Natural killer cell treated with Interleukin-12 subunit alpha and Interleukin-12 subunit beta and Interleukin-15 and Interleukin-18, amount 100 ng/mL, for 72 hours (primary cell): ENCODE measurements at regions not wholly inside any gene's neighbourhood (a gene's known extent, or its start where the extent isn't known, plus 50 kb on each side); places are given as distances from the start of the nearest gene placed in this dataset.
"Not testable (repeated sequence)": the region's sequence is repeated elsewhere in the genome, so short reads cannot be mapped to it uniquely, and the experiment has no call there.

Source experiments
- ATAC-seq, 2 donors: fragments of 150-1000 bp; cut with Tn5 transposase in 1 of 2; sonication (Bioruptor Pico), chemical (Tn5 transposase) in 1 of 2; 2 replicates each; pipeline ENCODE4 v1.10.0; 2021
- DNase-seq: peaks from one replicate; pipeline ENCODE4 v3.0.0; 2022; ENCODE audit warnings: low spot score
- H3K27ac Mint-ChIP-seq, 2 donors: 1 replicate in 1 of 2; 2 replicates in 1 of 2; pipeline ENCODE4 v1.8.0; 2022; ENCODE audit warnings: mixed read lengths in 2 of 2, mild to moderate bottlenecking in 1 of 2, moderate library complexity in 1 of 2
- H3K27me3 Mint-ChIP-seq, 2 donors: 1 replicate in 1 of 2; 2 replicates in 1 of 2; pipeline ENCODE4 v1.8.0; 2022; ENCODE audit warnings: mixed read lengths in 2 of 2
- H3K36me3 Mint-ChIP-seq: one replicate; pipeline ENCODE4 v1.8.0; 2022; ENCODE audit warnings: mixed read lengths
- H3K4me1 Mint-ChIP-seq, 2 donors: 1 replicate in 1 of 2; 2 replicates in 1 of 2; pipeline ENCODE4 v1.8.0; 2022; ENCODE audit warnings: low read depth in 2 of 2, mixed read lengths in 2 of 2, mild to moderate bottlenecking in 1 of 2
- H3K4me3 Mint-ChIP-seq: one replicate; pipeline ENCODE4 v1.8.0; 2022; ENCODE audit warnings: mixed read lengths
- H3K9me3 Mint-ChIP-seq: 2 replicates; pipeline ENCODE4 v1.8.0; 2022; ENCODE audit warnings: mixed read lengths

DNA sequence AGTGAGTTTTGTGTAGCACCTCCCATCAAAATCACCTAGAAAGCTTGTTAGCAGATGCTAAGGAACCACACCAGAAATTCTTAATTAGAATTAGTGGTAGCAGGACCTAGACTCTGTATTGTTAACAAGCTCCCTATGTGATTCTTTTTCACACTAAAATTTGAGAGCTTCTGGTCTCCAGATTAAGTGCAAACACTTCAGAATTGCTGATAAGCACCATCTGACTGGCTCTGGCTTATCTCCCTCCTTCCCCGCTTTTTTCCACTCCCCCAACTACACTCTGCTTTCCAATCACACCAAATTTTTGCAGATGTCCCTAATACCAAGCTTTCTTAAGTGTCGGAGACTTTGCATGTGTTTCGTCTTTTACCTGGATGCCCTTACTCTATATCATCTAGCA, 410.1 kb upstream of the DPH6 start:
- Mint-ChIP-seq H3K36me3 (no peaks in the 10 kb centered on the region), H3K4me3 (no peak overlapping the region), H3K27ac (no peak overlapping the region), H3K9me3 (peaks cover 3% of the 10 kb centered on the region), H3K27me3 (no peaks in the 10 kb centered on the region), H3K4me1 (no peaks in the 10 kb centered on the region)
- DNase-seq (no peak), ATAC-seq (no peak)

- Mint-ChIP-seq H3K4me1 (no peaks in the 10 kb centered on the region), H3K9me3 (peaks cover 5% of the 10 kb centered on the region), H3K4me3 (no peak overlapping the region), H3K36me3 (no peaks in the 10 kb centered on the region), H3K27ac (no peak overlapping the region), H3K27me3 (no peaks in the 10 kb centered on the region)
- ATAC-seq (no peak), DNase-seq (no peak)
These were observed 412.1 kb upstream of the DPH6 start for GRCh38 chr15:35958021-35958420.

GRCh38 chr15:35958975-35959374, 413.0 kb upstream of the DPH6 start:
- Mint-ChIP-seq H3K4me3 (no peak overlapping the region), H3K27me3 (no peaks in the 10 kb centered on the region), H3K9me3 (peaks cover 5% of the 10 kb centered on the region), H3K36me3 (no peaks in the 10 kb centered on the region), H3K27ac (no peak overlapping the region), H3K4me1 (no peaks in the 10 kb centered on the region)
- ATAC-seq = no peak
- no peak for DNase-seq

GRCh38 chr15:35963326-35963725, 417.4 kb upstream of the DPH6 start:
- Mint-ChIP-seq H3K36me3 (no peaks in the 10 kb centered on the region), H3K4me1 (no peaks in the 10 kb centered on the region)

GRCh38 chr15:35966781-35967180, 420.8 kb upstream of the DPH6 start:
- no peaks in the 10 kb centered on the region for H3K4me1 Mint-ChIP-seq

More at GRCh38 chr15:35963326-35963725, 417.4 kb upstream of the DPH6 start:
- Mint-ChIP-seq H3K9me3 (peaks cover 9% of the 10 kb centered on the region), H3K27ac (no peak overlapping the region), H3K4me3 (no peak overlapping the region), H3K27me3 (no peaks in the 10 kb centered on the region)
- ATAC-seq (no peak), DNase-seq (no peak)

DNA sequence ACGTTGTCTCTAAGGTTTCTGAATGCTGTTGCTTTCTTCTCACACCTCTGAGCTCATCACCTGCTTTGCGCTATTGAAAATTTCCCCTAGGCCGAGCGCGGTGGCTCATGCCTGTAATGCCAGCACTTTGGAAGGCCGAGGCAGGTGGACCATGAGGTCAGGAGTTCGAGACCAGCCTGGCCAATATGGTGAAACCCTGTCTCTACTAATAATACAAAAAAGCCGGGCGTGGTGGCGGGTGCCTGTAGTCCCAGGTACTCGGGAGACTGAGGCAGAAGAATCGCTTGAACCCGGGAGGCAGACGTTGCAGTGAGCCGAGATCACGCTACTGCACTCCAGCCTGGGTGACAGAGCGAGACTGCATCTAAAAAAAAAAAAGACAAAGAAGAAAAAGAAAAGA, 422.0 kb upstream of the DPH6 start:
- not testable (repeated sequence) for H3K27me3 Mint-ChIP-seq, DNase-seq, H3K4me1 Mint-ChIP-seq, H3K9me3 Mint-ChIP-seq, H3K4me3 Mint-ChIP-seq, H3K27ac Mint-ChIP-seq, H3K36me3 Mint-ChIP-seq, ATAC-seq

More at GRCh38 chr15:35966781-35967180, 420.8 kb upstream of the DPH6 start:
- no peak for ATAC-seq
- Mint-ChIP-seq H3K36me3 (no peaks in the 10 kb centered on the region), H3K27ac (no peak overlapping the region), H3K9me3 (peaks cover 9% of the 10 kb centered on the region), H3K27me3 (no peaks in the 10 kb centered on the region), H3K4me3 (no peak overlapping the region)
- DNase-seq = no peak

DNA sequence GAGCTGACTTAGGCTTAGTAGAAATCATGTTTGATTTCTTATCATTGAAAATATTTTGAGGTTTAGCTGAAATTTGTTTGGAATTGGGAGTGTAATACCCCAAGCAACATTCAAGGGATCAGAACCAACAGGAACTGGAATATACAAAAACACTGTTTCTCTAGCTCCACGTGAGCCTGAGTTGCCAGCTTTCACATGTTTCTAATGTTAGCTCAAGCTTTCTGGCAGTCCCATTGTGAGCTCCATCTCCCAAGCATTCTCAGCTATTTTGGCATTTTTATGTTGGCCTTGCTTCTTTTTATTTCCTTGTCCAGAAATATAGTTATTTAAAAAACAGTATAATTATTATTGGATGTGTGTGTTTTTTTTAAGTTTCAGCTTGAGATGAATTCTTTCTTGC, 427.1 kb upstream of the DPH6 start:
- H3K36me3 Mint-ChIP-seq = no peaks in the 10 kb centered on the region
- ATAC-seq = no peak
- DNase-seq = no peak
- no peaks in the 10 kb centered on the region for H3K27me3 Mint-ChIP-seq
- H3K4me3 Mint-ChIP-seq = no peak overlapping the region
- H3K4me1 Mint-ChIP-seq = no peaks in the 10 kb centered on the region
- H3K9me3 Mint-ChIP-seq = peaks cover 8% of the 10 kb centered on the region
- H3K27ac Mint-ChIP-seq = no peak overlapping the region

DNA sequence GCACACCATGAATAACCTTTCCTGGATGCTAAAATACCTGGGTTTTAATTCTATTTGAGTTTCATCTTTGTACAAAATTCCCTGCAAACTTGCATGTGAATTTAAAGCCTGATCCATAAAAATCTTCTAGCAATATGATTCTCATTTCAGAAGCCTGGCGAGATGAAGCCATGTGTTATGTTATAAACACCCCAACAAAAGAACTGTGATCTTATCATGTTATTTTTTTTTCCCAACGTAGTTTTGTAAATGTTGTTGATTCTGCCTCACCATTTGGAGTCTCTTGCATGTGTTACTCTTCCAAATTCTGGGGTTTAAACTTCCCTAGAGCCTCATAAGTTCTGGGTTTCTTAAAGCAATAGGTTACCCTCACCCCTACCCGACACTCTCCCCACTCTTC, 428.1 kb upstream of the DPH6 start:
- H3K4me1 Mint-ChIP-seq = no peaks in the 10 kb centered on the region
- no peak overlapping the region for H3K27ac Mint-ChIP-seq
- peaks cover 8% of the 10 kb centered on the region for H3K9me3 Mint-ChIP-seq
- no peak overlapping the region for H3K4me3 Mint-ChIP-seq
- ATAC-seq (no peak), DNase-seq (no peak)
- no peaks in the 10 kb centered on the region for H3K36me3 Mint-ChIP-seq
- H3K27me3 Mint-ChIP-seq = no peaks in the 10 kb centered on the region

DNA sequence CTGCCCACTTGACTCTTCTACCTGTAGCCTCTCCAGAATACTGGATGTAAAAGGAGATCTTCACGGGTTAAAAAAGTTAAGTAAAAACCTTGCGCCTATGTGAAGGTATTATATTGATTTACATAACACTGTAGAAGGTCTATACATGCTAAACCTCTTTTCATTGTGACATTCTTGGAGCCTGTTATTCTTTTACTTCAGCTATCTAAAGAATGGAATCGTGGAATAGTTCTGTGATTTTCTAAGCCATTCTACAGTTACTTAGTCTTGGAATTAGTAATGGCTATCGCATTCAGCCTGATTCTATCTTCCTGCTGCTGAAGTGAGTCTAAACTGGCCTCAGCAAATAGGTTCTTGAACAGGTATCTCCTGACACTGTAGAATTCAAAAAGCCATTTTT, 430.0 kb upstream of the DPH6 start:
- H3K4me1 Mint-ChIP-seq = no peaks in the 10 kb centered on the region
- no peaks in the 10 kb centered on the region for H3K27me3 Mint-ChIP-seq
- H3K27ac Mint-ChIP-seq = no peak overlapping the region
- no peak overlapping the region for H3K4me3 Mint-ChIP-seq
- ATAC-seq (no peak), DNase-seq (no peak)
- H3K36me3 Mint-ChIP-seq = no peaks in the 10 kb centered on the region
- H3K9me3 Mint-ChIP-seq = peaks cover 8% of the 10 kb centered on the region

GRCh38 chr15:35979608-35980007, 433.6 kb upstream of the DPH6 start:
- no peaks in the 10 kb centered on the region for H3K27me3 Mint-ChIP-seq
- no peak overlapping the region for H3K27ac Mint-ChIP-seq
- H3K4me1 Mint-ChIP-seq = no peaks in the 10 kb centered on the region
- DNase-seq = no peak
- H3K36me3 Mint-ChIP-seq = no peaks in the 10 kb centered on the region
- H3K4me3 Mint-ChIP-seq = no peak overlapping the region
- peaks cover 6% of the 10 kb centered on the region for H3K9me3 Mint-ChIP-seq
- no peak for ATAC-seq

DNA sequence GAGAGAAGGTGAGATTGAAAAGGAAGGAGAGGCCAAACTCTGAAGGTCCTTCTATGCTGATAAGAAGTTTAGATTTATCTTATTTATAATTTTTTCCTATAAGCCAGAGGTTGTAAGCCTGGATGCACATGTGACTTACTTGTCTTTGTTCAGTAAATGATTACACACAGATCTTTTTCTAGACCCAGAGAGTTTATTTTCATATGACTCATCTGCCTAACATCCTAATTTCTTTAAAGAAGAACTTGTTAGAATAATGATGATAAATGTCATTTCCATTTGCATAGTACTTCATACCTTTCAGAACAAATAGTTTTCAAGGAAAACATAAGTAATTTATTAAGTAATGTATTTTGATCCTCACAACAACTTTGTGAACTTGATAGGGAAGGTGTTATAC, 434.8 kb upstream of the DPH6 start:
- Mint-ChIP-seq H3K4me1 (no peaks in the 10 kb centered on the region), H3K27ac (no peak overlapping the region), H3K36me3 (no peaks in the 10 kb centered on the region), H3K27me3 (no peaks in the 10 kb centered on the region), H3K9me3 (peaks cover 6% of the 10 kb centered on the region), H3K4me3 (no peak overlapping the region)
- ATAC-seq = no peak
- no peak for DNase-seq

GRCh38 chr15:35986191-35986721, 440.3 kb upstream of the DPH6 start:
- Mint-ChIP-seq H3K36me3 (peaks cover 7% of the 10 kb centered on the region), H3K9me3 (peaks cover 12% of the 10 kb centered on the region), H3K27me3 (no peaks in the 10 kb centered on the region), H3K4me1 (no peaks in the 10 kb centered on the region), H3K4me3 (no peak overlapping the region), H3K27ac (no peak overlapping the region)
- DNase-seq = no peak
- ATAC-seq = no peak

GRCh38 chr15:35987056-35987455, 441.1 kb upstream of the DPH6 start:
- Mint-ChIP-seq H3K9me3 (peaks cover 12% of the 10 kb centered on the region), H3K4me1 (no peaks in the 10 kb centered on the region), H3K4me3 (no peak overlapping the region), H3K36me3 (peaks cover 7% of the 10 kb centered on the region), H3K27ac (no peak overlapping the region), H3K27me3 (no peaks in the 10 kb centered on the region)
- ATAC-seq (no peak), DNase-seq (no peak)

GRCh38 chr15:35991386-35991785, 445.4 kb upstream of the DPH6 start:
- ATAC-seq = no peak
- no peak overlapping the region for H3K27ac Mint-ChIP-seq
- H3K4me1 Mint-ChIP-seq = no peaks in the 10 kb centered on the region
- H3K4me3 Mint-ChIP-seq = no peak overlapping the region
- no peak for DNase-seq
- peaks cover 7% of the 10 kb centered on the region for H3K36me3 Mint-ChIP-seq
- peaks cover 20% of the 10 kb centered on the region for H3K9me3 Mint-ChIP-seq
- no peaks in the 10 kb centered on the region for H3K27me3 Mint-ChIP-seq

- H3K27ac Mint-ChIP-seq = no peak overlapping the region
- ATAC-seq (no peak), DNase-seq (no peak)
- peaks cover 20% of the 10 kb centered on the region for H3K9me3 Mint-ChIP-seq
- H3K4me1 Mint-ChIP-seq = no peaks in the 10 kb centered on the region
- H3K36me3 Mint-ChIP-seq = peaks cover 7% of the 10 kb centered on the region
- H3K4me3 Mint-ChIP-seq = no peak overlapping the region
- no peaks in the 10 kb centered on the region for H3K27me3 Mint-ChIP-seq
These were observed 446.8 kb upstream of the DPH6 start for GRCh38 chr15:35992791-35993190.
